GM12873 (cell line): ENCODE measurements at regions not wholly inside any gene's neighbourhood (a gene's known extent, or its start where the extent isn't known, plus 50 kb on each side); places are given as distances from the start of the nearest gene placed in this dataset.

Experiments
- CTCF ChIP-seq: IDR thresholded peaks from 2 replicates; pipeline ENCODE4 v1.5.1; 2012; ENCODE audit warnings: low read depth, mild to moderate bottlenecking, moderate library complexity, low read length, control low read depth; ENCODE audit not compliant: insufficient read depth; ENCODE audit errors: missing control alignments

- TF ChIP-seq CTCF = no peak
These were observed 704.6 kb upstream of the PCDH9 start for GRCh38 chr13:67934617-67935330.

DNA sequence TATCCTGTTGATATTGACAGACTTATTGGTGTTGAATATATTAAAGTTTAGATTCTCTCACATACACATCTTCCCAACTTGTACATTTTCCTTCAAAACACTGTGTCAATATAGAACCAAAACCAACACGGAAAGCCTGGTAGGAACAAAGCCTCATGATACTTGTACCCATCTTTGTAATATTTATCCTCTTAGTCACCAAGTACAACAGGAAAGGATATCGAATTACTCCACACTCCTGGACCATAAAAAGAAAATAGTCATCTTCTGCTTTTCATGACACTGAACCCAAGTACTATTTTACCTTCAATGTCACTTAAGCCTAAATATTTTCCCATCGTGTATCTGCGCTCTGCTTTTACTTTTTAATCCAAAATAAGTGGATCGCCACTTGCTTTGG lies 702.9 kb upstream of the PCDH9 start:
- no peak for TF ChIP-seq CTCF

- no peak for TF ChIP-seq CTCF
These were observed 687.3 kb upstream of the PCDH9 start for GRCh38 chr13:67917291-67917987.

DNA sequence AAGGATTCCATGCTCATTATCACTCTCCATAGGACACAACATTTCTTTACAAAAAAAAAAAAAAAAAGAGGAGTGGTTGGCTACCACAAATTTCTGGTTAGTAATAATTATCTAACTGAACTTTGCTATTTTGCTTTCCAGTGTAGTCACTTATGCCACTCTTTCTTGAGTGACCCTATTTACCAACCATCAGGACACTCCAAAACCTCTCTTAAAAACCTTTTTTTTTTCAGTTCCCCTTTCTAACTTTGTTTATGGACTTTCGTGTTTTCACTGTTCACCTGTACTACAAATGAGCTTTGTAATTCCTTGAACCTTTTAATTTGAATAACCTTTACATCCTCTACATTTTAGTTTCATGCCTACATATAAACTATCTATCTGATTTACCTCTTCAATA lies 686.5 kb upstream of the PCDH9 start:
- no peak for TF ChIP-seq CTCF

GRCh38 chr13:67914535-67914934 lies 684.4 kb upstream of the PCDH9 start:
- TF ChIP-seq CTCF = no peak

GRCh38 chr13:67880916-67881315 lies 650.8 kb upstream of the PCDH9 start:
- no peak for TF ChIP-seq CTCF

GRCh38 chr13:67878376-67878775 lies 648.2 kb upstream of the PCDH9 start:
- no peak for TF ChIP-seq CTCF
